Smooth muscle cell (in vitro differentiated cells): ENCODE measurements at regions not wholly inside any gene's neighbourhood (a gene's known extent, or its start where the extent isn't known, plus 50 kb on each side); places are given as distances from the start of the nearest gene placed in this dataset.
A peak's percentile ranks its signal among the peaks of the same experiment; 100 is the strongest.

Experiments used
- DNase-seq: peaks from one replicate; lab custom pipeline; 2025; ENCODE audit not compliant: unreplicated experiment; lab: John Stamatoyannopoulos, UW
- H2AFZ ChIP-seq: fragments of 200-600 bp; sonication (generic); 2 replicates; pipeline ENCODE4 v1.6.0; 2016; ENCODE audit warnings: antibody characterized with exemption, low read depth, mild to moderate bottlenecking
- H3F3A ChIP-seq: fragments of 200-600 bp; sonication (generic); 2 replicates; pipeline ENCODE4 v1.6.0; 2017; ENCODE audit warnings: antibody characterized with exemption, low read depth
- H3K27ac ChIP-seq: fragments of 200-600 bp; sonication (generic); 2 replicates; pipeline ENCODE4 v1.5.1; 2016; ENCODE audit warnings: low read depth, mild to moderate bottlenecking
- H3K27me3 ChIP-seq: fragments of 200-600 bp; sonication (generic); 2 replicates; pipeline ENCODE4 v1.6.1; 2016; ENCODE audit warnings: low read depth, mild to moderate bottlenecking
- H3K36me3 ChIP-seq: fragments of 200-600 bp; sonication (generic); 2 replicates; pipeline ENCODE4 v1.5.1; 2016; ENCODE audit warnings: low read depth
- H3K4me1 ChIP-seq: fragments of 200-600 bp; sonication (generic); 2 replicates; pipeline ENCODE4 v1.5.1; 2016; ENCODE audit warnings: low read depth
- H3K4me2 ChIP-seq: fragments of 200-600 bp; sonication (generic); 2 replicates; pipeline ENCODE4 v1.6.0; 2016; ENCODE audit warnings: mild to moderate bottlenecking
- H3K4me3 ChIP-seq: fragments of 200-600 bp; sonication (generic); 2 replicates; pipeline ENCODE4 v1.5.1; 2016; ENCODE audit warnings: mild to moderate bottlenecking
- H3K79me2 ChIP-seq: fragments of 200-600 bp; sonication (generic); 2 replicates; pipeline ENCODE4 v1.6.0; 2016; ENCODE audit warnings: low read depth, mild to moderate bottlenecking
- H3K9ac ChIP-seq: fragments of 200-600 bp; sonication (generic); 2 replicates; pipeline ENCODE4 v1.6.0; 2016; ENCODE audit warnings: low read depth
- H3K9me3 ChIP-seq: fragments of 200-600 bp; sonication (generic); replicated peaks from 2 replicates; pipeline ENCODE4 v1.5.1; 2016; ENCODE audit warnings: low read depth
- H4K20me1 ChIP-seq: fragments of 200-600 bp; sonication (generic); 2 replicates; pipeline ENCODE4 v1.6.0; 2016; ENCODE audit warnings: low read depth
- CTCF ChIP-seq: fragments of 200-600 bp; sonication (generic); IDR thresholded peaks from 2 replicates; pipeline ENCODE4 v1.5.1; 2017; ENCODE audit warnings: borderline replicate concordance, mild to moderate bottlenecking, antibody characterized with exemption; ENCODE audit not compliant: insufficient read depth, poor library complexity, severe bottlenecking
- WGBS: methylation state at CpG from one replicate; pipeline ENCODE4 v1.1.7; 2016; ENCODE audit warnings: low lambda C conversion rate; 5-methylcytosine and 5-hydroxymethylcytosine counted together

- H3K79me2 ChIP-seq: no peaks in the 10 kb centered on the region
- DNase-seq: no peak
- WGBS: 25% methylated on average over 5 of the region's 5 CpGs
Observed at GRCh38 chr11:23725752-23726151, 771.1 kb upstream of the LUZP2 start.

GRCh38 chr11:23727387-23727786 is 769.5 kb upstream of the LUZP2 start:
- DNase-seq: no peak
- H3K36me3 ChIP-seq: no peaks in the 10 kb centered on the region
- no peaks in the 10 kb centered on the region for H3K27me3 ChIP-seq
- H3K4me1 ChIP-seq: peaks cover 12% of the 10 kb centered on the region
- H3K79me2 ChIP-seq: no peaks in the 10 kb centered on the region
- H3K4me2 ChIP-seq: peak overlapping the region; percentile 62
- no peaks in the 10 kb centered on the region for H3F3A ChIP-seq
- no peak overlapping the region for H3K4me3 ChIP-seq
- H4K20me1 ChIP-seq: no peaks in the 10 kb centered on the region
- H3K9me3 ChIP-seq: no peaks in the 10 kb centered on the region
- peak overlapping the region; percentile 74 for H3K27ac ChIP-seq
- TF ChIP-seq CTCF: no peak
- H3K9ac ChIP-seq: no peak overlapping the region
- no peak overlapping the region for H2AFZ ChIP-seq

More at GRCh38 chr11:23725752-23726151, 771.1 kb upstream of the LUZP2 start:
- no peak overlapping the region for H3K4me2 ChIP-seq
- H3K27ac ChIP-seq: peak overlapping the region; percentile 74
- H3K27me3 ChIP-seq: no peaks in the 10 kb centered on the region
- H3K36me3 ChIP-seq: no peaks in the 10 kb centered on the region
- H3F3A ChIP-seq: no peaks in the 10 kb centered on the region
- peak overlapping the region; percentile 1 for H2AFZ ChIP-seq
- peaks cover 12% of the 10 kb centered on the region for H3K4me1 ChIP-seq
- H3K9me3 ChIP-seq: no peaks in the 10 kb centered on the region
- no peak overlapping the region for H3K4me3 ChIP-seq
- TF ChIP-seq CTCF: no peak
- no peaks in the 10 kb centered on the region for H4K20me1 ChIP-seq
- no peak overlapping the region for H3K9ac ChIP-seq

- H3K36me3 ChIP-seq: no peaks in the 10 kb centered on the region
- no peak for DNase-seq
- no peak overlapping the region for H3K9ac ChIP-seq
- no peak overlapping the region for H3K4me3 ChIP-seq
- TF ChIP-seq CTCF: no peak
- H4K20me1 ChIP-seq: no peaks in the 10 kb centered on the region
- H2AFZ ChIP-seq: no peak overlapping the region
- peak overlapping the region; percentile 74 for H3K27ac ChIP-seq
- WGBS: 6% methylated on average over 2 of the region's 2 CpGs
- H3F3A ChIP-seq: no peaks in the 10 kb centered on the region
- no peaks in the 10 kb centered on the region for H3K9me3 ChIP-seq
- H3K27me3 ChIP-seq: no peaks in the 10 kb centered on the region
- H3K4me2 ChIP-seq: peak overlapping the region; percentile 62
- peaks cover 12% of the 10 kb centered on the region for H3K4me1 ChIP-seq
- H3K79me2 ChIP-seq: no peaks in the 10 kb centered on the region
Observed at GRCh38 chr11:23727794-23728193, 769.1 kb upstream of the LUZP2 start.

- TF ChIP-seq CTCF: no peak
- Histone ChIP-seq H3K27me3 (no peaks in the 10 kb centered on the region), H3K79me2 (no peaks in the 10 kb centered on the region), H4K20me1 (no peaks in the 10 kb centered on the region), H2AFZ (peak overlapping the region; percentile 36), H3K4me1 (peaks cover 12% of the 10 kb centered on the region), H3K4me3 (no peak overlapping the region), H3K9ac (no peak overlapping the region), H3F3A (no peaks in the 10 kb centered on the region), H3K36me3 (no peaks in the 10 kb centered on the region), H3K27ac (peak overlapping the region; percentile 74), H3K9me3 (no peaks in the 10 kb centered on the region), H3K4me2 (no peak overlapping the region)
- DNase-seq: no peak
- WGBS: 51% methylated on average over 1 of the region's 1 CpG
Observed at GRCh38 chr11:23729088-23729487, 767.8 kb upstream of the LUZP2 start.
